GM10248 (cell line): ENCODE measurements at regions not wholly inside any gene's neighbourhood (a gene's known extent, or its start where the extent isn't known, plus 50 kb on each side); places are given as distances from the start of the nearest gene placed in this dataset.

Experiments used
- CTCF ChIA-PET: fragments of 300-600 bp; sonication (Branson Sonifier 250); formaldehyde crosslinking; extraction: SDS; loops from one replicate; lab custom pipeline; 2021; ENCODE audit warnings: antibody characterized with exemption; lab: Yijun Ruan, JAX
- POLR2A ChIA-PET: fragments of 350-650 bp; sonication (Branson Sonifier 250); formaldehyde crosslinking; extraction: SDS; loops from one replicate; lab custom pipeline; 2020; ENCODE audit warnings: antibody characterized with exemption; lab: Yijun Ruan, JAX
- DNase-seq: peaks from one replicate; pipeline ENCODE4 v3.0.0; 2012; ENCODE audit errors: extremely low spot score
- TF ChIP-seq, protein P1 (sequence below): IDR thresholded peaks from 2 replicates; pipeline ENCODE4 v1.5.1; 2012; ENCODE audit warnings: mild to moderate bottlenecking, low read depth; ENCODE audit errors: extremely low read depth, missing control alignments, control extremely low read depth

DNA sequence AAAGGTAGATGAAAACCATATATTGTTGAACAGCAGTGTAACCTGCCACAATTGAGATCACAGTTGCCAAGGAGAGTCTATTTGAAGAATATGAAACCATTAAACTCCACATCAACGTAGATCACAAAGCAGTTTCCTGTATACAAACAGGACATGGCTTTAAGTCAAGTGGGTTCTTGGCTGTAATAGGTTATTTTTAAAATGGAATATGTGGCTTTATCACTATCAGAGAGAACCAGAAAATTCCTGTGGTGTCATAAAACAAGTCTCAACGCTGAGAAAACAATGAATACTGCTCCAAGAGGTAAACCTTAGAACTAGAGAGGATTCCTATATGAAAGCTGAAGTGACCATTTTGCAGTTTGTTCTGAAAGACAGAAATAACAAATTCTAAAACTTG is 999.7 kb downstream of the CDH11 start:
- POLR2A ChIA-PET, result no interaction called here
- CTCF ChIA-PET, result no interaction called here
- DNase-seq, result no peak
- TF ChIP-seq, protein P1, sequence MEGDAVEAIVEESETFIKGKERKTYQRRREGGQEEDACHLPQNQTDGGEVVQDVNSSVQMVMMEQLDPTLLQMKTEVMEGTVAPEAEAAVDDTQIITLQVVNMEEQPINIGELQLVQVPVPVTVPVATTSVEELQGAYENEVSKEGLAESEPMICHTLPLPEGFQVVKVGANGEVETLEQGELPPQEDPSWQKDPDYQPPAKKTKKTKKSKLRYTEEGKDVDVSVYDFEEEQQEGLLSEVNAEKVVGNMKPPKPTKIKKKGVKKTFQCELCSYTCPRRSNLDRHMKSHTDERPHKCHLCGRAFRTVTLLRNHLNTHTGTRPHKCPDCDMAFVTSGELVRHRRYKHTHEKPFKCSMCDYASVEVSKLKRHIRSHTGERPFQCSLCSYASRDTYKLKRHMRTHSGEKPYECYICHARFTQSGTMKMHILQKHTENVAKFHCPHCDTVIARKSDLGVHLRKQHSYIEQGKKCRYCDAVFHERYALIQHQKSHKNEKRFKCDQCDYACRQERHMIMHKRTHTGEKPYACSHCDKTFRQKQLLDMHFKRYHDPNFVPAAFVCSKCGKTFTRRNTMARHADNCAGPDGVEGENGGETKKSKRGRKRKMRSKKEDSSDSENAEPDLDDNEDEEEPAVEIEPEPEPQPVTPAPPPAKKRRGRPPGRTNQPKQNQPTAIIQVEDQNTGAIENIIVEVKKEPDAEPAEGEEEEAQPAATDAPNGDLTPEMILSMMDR, result no peak

DNA sequence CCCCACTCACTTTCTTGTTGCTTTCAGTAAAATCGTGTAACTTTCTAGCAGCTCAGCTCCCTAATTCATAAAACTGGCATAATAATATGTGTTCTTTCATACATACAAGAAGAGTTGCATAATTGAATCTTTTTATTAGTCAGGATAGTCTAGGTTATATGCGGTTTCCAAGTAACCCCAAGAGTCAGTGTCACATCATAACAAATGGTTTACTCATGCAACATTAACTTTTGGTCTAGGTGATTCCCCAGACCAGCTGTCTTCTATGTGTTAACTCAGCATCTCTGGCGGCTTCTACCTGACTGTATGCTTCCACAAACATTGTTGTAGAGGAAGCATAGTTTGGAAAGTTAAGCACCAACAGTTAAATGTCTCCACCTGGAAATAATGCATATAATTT is 1000.4 kb downstream of the CDH11 start:
- TF ChIP-seq, protein P1, result no peak

DNA sequence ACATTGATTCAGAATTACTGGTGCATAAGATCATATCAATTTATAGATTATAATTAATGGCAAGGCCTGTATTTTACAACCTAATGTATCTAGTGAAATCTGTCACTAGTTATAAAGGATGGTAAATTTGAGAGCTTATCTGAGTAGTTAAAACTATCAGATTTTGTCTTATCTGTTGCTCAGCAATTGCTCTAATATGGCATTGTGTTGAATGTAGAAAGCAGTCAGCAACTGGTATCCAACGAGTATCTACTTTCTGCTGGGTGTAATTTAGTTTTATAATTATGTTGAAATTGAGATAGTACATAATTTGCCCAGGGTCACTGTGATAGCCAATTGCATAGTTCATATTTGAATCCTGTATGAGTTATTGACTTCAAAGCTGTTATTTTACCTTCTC is 1005.7 kb downstream of the CDH11 start:
- TF ChIP-seq, protein P1, result no peak
- ChIA-PET POLR2A (no interaction called here), CTCF (no interaction called here)
- no peak for DNase-seq

More for the DNA sequence above, 1000.4 kb downstream of the CDH11 start:
- no peak for DNase-seq
- POLR2A ChIA-PET, result no interaction called here
- CTCF ChIA-PET, result no interaction called here

DNA sequence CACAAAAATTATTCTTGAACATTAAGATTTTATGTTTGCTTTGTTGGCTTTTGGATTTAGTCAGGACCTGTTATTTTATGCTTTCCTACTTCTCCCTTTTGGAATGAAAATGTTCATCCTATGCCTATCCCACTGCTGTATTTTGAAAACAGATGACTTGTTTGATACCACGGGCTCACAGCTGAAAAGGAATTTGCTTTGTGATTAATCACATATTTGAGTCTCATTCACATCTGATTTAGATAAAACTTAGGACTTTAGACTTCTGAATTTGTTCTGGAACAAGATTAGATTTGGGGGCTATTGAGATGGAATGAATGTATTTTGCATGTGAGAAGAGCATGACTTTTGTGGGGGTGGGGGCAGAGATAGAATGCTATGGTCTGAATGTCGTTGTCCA is 1012.6 kb downstream of the CDH11 start:
- no peak for DNase-seq
- POLR2A ChIA-PET, result no interaction called here
- TF ChIP-seq, protein P1, result no peak
- CTCF ChIA-PET, result no interaction called here

DNA sequence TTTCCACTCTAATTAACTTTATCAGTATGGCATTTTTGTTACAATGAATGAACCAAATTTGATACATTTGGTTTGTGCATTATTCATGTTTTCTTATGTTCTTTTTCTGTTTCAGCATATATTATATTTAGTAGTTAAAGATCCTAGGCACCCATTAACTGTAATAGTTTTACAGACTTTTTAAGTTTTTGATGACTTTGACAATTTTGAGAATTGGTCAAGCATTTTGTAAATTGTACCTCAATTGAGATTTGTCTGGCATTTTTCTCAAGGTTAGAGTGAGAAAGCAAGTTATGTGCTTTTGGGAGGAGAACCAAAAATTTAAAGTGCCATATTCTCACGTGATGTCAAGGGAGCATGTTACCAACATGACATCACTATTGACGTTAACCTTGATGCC is 1019.2 kb downstream of the CDH11 start:
- ChIA-PET CTCF (no interaction called here), POLR2A (no interaction called here)
- no peak for DNase-seq
- TF ChIP-seq, protein P1, result no peak

DNA sequence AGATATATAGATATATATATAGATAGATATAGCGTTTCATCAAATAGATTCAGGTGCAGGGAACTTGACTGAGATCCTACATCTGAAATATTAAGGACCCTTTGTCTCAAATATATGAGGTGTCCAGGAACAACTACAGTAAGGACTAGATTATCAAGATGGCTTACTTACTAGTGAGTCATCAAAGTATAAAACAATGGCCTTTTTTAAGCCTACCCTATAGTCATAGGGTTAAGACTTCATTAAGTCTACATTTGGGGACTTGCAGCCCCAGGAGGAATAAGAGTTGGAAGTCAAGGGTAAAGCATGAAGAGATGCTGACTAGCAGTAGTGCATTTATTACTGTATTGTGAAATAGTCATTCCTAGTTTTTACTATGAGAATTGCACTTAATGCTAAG is 1023.4 kb downstream of the CDH11 start:
- CTCF ChIA-PET, result no interaction called here
- POLR2A ChIA-PET, result no interaction called here
- DNase-seq, result no peak
- TF ChIP-seq, protein P1, result no peak

DNA sequence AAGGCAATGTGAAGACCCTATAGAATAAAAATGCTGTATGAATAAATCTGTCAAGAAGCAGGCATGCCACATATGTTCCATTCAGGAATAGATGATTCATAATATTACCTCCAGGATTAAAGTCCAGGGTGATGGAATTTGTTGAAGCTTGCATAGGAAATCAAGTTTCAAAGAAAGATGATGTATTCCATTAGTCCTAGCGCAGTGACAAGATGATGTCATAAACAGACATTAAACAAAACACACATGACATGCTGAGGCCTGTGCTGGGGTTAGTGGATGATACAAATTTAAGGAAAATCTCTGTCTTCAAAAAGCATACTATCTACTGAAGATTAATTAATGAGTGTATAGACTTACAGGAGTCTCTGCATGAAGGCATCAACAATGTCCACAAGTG is 1025.2 kb downstream of the CDH11 start:
- ChIA-PET CTCF (no interaction called here), POLR2A (no interaction called here)
- TF ChIP-seq, protein P1, result no peak
- DNase-seq, result no peak
